Lower lobe of right lung (tissue), 2 donors: ENCODE measurements at regions not wholly inside any gene's neighbourhood (a gene's known extent, or its start where the extent isn't known, plus 50 kb on each side); places are given as distances from the start of the nearest gene placed in this dataset.

Experiments
- ATAC-seq, 2 donors: fragments of 200-7000 bp; cut with Tn5 transposase; one replicate each; pipeline ENCODE4 v1.9.1; 2020 to 2022; ENCODE audit warnings: mild to moderate bottlenecking in 2 of 2, moderate library complexity in 2 of 2
- DNase-seq: peaks from one replicate; pipeline ENCODE4 v3.0.0-alpha.2; 2020
- H3K27ac ChIP-seq: fragments of 200-600 bp; one replicate; pipeline ENCODE4 v1.8.0; 2022
- H3K27me3 ChIP-seq: fragments of 200-600 bp; one replicate; pipeline ENCODE4 v1.8.0; 2022; ENCODE audit warnings: low read depth
- H3K36me3 ChIP-seq: fragments of 200-600 bp; one replicate; pipeline ENCODE4 v1.8.0; 2022; ENCODE audit warnings: mild to moderate bottlenecking
- H3K4me1 ChIP-seq: fragments of 200-600 bp; one replicate; pipeline ENCODE4 v1.8.0; 2022
- H3K4me3 ChIP-seq: fragments of 200-600 bp; one replicate; pipeline ENCODE4 v1.8.0; 2022; ENCODE audit warnings: mild to moderate bottlenecking
- H3K9me3 ChIP-seq: fragments of 200-600 bp; one replicate; pipeline ENCODE4 v1.8.0; 2022
- CTCF ChIP-seq: fragments of 200-600 bp; IDR thresholded peaks from one replicate; pipeline ENCODE4 v1.8.0; 2022; ENCODE audit warnings: antibody characterized with exemption, mild to moderate bottlenecking
- intact Hi-C: fragments of 100-400 bp; cut with DNase I; formaldehyde crosslinking; loops from one replicate; pipeline ENCODE4 v1.11.0; 2022
- donor health status: DM: no; HTN: yes; CAD: no; lungs with severe emphysema.

- ATAC-seq (no peak), DNase-seq (no peak)
- H3K27me3 ChIP-seq: peaks cover 12% of the 10 kb centered on the region
- no peak overlapping the region for H3K27ac ChIP-seq
- TF ChIP-seq CTCF: no peak
- no peak overlapping the region for H3K4me3 ChIP-seq
- H3K4me1 ChIP-seq: no peaks in the 10 kb centered on the region
- H3K9me3 ChIP-seq: no peaks in the 10 kb centered on the region
- H3K36me3 ChIP-seq: no peaks in the 10 kb centered on the region
- intact Hi-C loops: no loop called here
Observed at GRCh38 chr16:54210452-54211125, 76.0 kb downstream of the IRX3 start.

DNA sequence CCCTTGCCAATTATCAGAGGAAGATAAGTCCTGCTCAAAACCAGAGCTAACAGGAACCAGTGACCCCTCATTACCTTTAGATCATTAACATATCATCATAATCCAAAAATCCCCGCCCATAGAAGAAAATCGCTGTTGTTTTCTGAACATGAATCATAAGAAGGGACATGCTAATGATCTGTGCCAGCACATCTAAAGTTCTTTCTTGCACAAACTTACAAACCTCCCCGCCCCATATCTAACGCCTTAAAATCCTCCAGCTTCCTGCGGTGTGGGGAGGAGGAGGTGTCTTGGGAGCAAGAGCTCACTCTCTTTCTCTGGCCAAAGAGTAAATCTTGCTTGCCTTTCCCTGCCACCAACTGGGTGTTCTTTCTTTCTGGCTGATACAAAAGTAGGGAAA is 78.3 kb downstream of the IRX3 start:
- no peak overlapping the region for H3K27ac ChIP-seq
- peaks cover 17% of the 10 kb centered on the region for H3K27me3 ChIP-seq
- intact Hi-C loops: no loop called here
- TF ChIP-seq CTCF: no peak
- DNase-seq: no peak
- H3K4me1 ChIP-seq: no peaks in the 10 kb centered on the region
- no peak for ATAC-seq
- H3K9me3 ChIP-seq: no peaks in the 10 kb centered on the region
- H3K36me3 ChIP-seq: no peaks in the 10 kb centered on the region
- H3K4me3 ChIP-seq: no peak overlapping the region

- Histone ChIP-seq H3K9me3 (no peaks in the 10 kb centered on the region), H3K4me3 (no peak overlapping the region), H3K36me3 (no peaks in the 10 kb centered on the region), H3K27ac (no peak overlapping the region), H3K27me3 (peaks cover 16% of the 10 kb centered on the region), H3K4me1 (no peaks in the 10 kb centered on the region)
- TF ChIP-seq CTCF: no peak
- intact Hi-C loops: no loop called here
- ATAC-seq (no peak), DNase-seq (no peak)
Observed at GRCh38 chr16:54207837-54208236, 78.8 kb downstream of the IRX3 start.

GRCh38 chr16:54204756-54205155 is 81.8 kb downstream of the IRX3 start:
- no peaks in the 10 kb centered on the region for H3K36me3 ChIP-seq
- H3K27ac ChIP-seq: no peak overlapping the region
- TF ChIP-seq CTCF: no peak
- intact Hi-C loops: no loop called here
- no peaks in the 10 kb centered on the region for H3K4me1 ChIP-seq
- H3K27me3 ChIP-seq: peaks cover 12% of the 10 kb centered on the region
- ATAC-seq: no peak
- H3K9me3 ChIP-seq: no peaks in the 10 kb centered on the region
- no peak for DNase-seq
- no peak overlapping the region for H3K4me3 ChIP-seq

DNA sequence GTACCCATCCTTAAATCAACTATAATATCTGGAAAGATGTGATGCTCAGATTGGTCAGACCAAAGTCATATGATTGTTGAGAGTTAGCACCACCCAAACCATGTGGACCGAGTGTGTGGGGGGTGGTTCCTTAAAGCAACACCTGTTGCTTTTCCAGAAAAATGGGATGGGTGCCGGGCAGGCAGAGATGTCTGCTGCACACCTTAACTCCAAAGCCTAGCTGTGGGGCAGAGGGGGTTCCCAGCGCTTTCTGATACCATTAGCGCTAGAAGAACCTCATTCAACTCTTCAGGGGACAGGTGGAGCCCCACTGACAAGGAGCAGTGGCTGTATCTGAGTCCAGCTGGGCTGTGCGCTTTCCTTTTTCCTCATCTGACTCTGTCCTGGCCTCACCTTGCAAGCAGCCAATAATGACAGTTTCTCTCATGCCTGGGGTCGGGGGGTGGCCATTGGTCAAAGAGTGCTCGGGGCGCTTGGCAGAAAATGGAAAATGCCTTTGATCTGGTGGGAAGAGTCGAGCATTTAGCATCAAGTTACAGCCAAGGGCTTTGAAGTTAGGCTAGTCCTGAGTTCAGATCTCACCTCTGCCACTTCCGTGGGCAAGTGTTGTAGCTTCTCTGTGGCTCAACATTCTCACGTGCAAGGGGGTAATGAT is 82.6 kb downstream of the IRX3 start:
- DNase-seq (no peak), ATAC-seq (no peak)
- H3K27ac ChIP-seq: no peak overlapping the region
- H3K9me3 ChIP-seq: no peaks in the 10 kb centered on the region
- H3K27me3 ChIP-seq: peaks cover 8% of the 10 kb centered on the region
- TF ChIP-seq CTCF: no peak
- no peaks in the 10 kb centered on the region for H3K4me1 ChIP-seq
- no peaks in the 10 kb centered on the region for H3K36me3 ChIP-seq
- intact Hi-C loops: no loop called here
- no peak overlapping the region for H3K4me3 ChIP-seq
